Prostate gland (tissue), 2 donors: ENCODE measurements at regions not wholly inside any gene's neighbourhood (a gene's known extent, or its start where the extent isn't known, plus 50 kb on each side); places are given as distances from the start of the nearest gene placed in this dataset.

Experiments used
- DNase-seq: peaks from one replicate; pipeline ENCODE4 v3.0.0-alpha.2; 2019; ENCODE audit warnings: low spot score
- H3K27ac ChIP-seq, 2 donors: fragments of 200-600 bp; sonication (generic); 2 replicates each; pipeline ENCODE4 v1.5.1; 2017 to 2019
- H3K27me3 ChIP-seq: fragments of 200-600 bp; sonication (generic); replicated peaks from 2 replicates; pipeline ENCODE4 v1.5.1; 2019; ENCODE audit not compliant: insufficient read depth
- H3K36me3 ChIP-seq, 2 donors: fragments of 200-600 bp; sonication (generic); 1 replicate in 1 of 2; 2 replicates in 1 of 2; pipeline versions ENCODE4 v1.5.1 to v1.8.1; 2017 to 2019
- H3K4me1 ChIP-seq: fragments of 200-600 bp; sonication (generic); replicated peaks from 2 replicates; pipeline ENCODE4 v1.5.1; 2019
- H3K4me3 ChIP-seq, 2 donors: fragments of 200-600 bp; sonication (generic); 2 replicates each; pipeline ENCODE4 v1.5.1; 2017 to 2019
- H3K9me3 ChIP-seq: fragments of 200-600 bp; sonication (generic); 2 replicates; pipeline ENCODE4 v1.5.1; 2017
- CTCF ChIP-seq, 4 experiments: fragments of 200-600 bp in 2 of 4; fragments of 450-650 bp in 2 of 4; sonication (generic) in 2 of 4; IDR thresholded peaks; 1 replicate in 3 of 4; 2 replicates in 1 of 4; pipeline ENCODE4 v1.5.1; 2016 to 2019; ENCODE audit warnings: antibody characterized with exemption in 4 of 4, mild to moderate bottlenecking in 2 of 4, moderate library complexity in 2 of 4
- POLR2A ChIP-seq: fragments of 450-650 bp; IDR thresholded peaks from one replicate; pipeline ENCODE4 v1.6.1; 2016; ENCODE audit warnings: antibody characterized with exemption, mild to moderate bottlenecking
- POLR2AphosphoS5 ChIP-seq: sonication (generic); formaldehyde crosslinking; IDR thresholded peaks from one replicate; pipeline ENCODE4 v1.6.1; 2017; ENCODE audit warnings: antibody characterized with exemption
- WGBS: methylation state at CpG from one replicate; pipeline ENCODE4 v1.1.5; 2018; 5-methylcytosine and 5-hydroxymethylcytosine counted together
- intact Hi-C: fragments of 100-400 bp; cut with DNase I; formaldehyde crosslinking; loops from one replicate; pipeline ENCODE4 v1.14.2; 2022

- no peak for TF ChIP-seq CTCF (IDR thresholded peaks at IDR 0.05)
- no peak for TF ChIP-seq POLR2AphosphoS5
- TF ChIP-seq POLR2A = no peak
- H3K4me3 ChIP-seq = no peak overlapping the region
- H3K27me3 ChIP-seq = no peaks in the 10 kb centered on the region
- 79% methylated on average over 1 of the region's 1 CpG for WGBS
- no peaks in the 10 kb centered on the region for H3K36me3 ChIP-seq
- no peak for DNase-seq
- intact Hi-C loops = no loop called here
- no peaks in the 10 kb centered on the region for H3K9me3 ChIP-seq
- H3K4me1 ChIP-seq = no peaks in the 10 kb centered on the region
- no peak overlapping the region for H3K27ac ChIP-seq
Measured at GRCh38 chr1:57747818-57748217, 324.0 kb upstream of the DAB1 start.

- 67% methylated on average over 4 of the region's 4 CpGs for WGBS
- no peak for TF ChIP-seq POLR2AphosphoS5
- no peak for TF ChIP-seq CTCF (IDR thresholded peaks at IDR 0.05)
- TF ChIP-seq POLR2A = no peak
- DNase-seq = no peak
- Histone ChIP-seq H3K9me3 (no peaks in the 10 kb centered on the region), H3K4me1 (no peaks in the 10 kb centered on the region), H3K27ac (no peak overlapping the region), H3K36me3 (no peaks in the 10 kb centered on the region), H3K27me3 (no peaks in the 10 kb centered on the region), H3K4me3 (no peak overlapping the region)
- intact Hi-C loops = no loop called here
Measured at GRCh38 chr1:57741521-57741920, 317.7 kb upstream of the DAB1 start.

- no peak overlapping the region for H3K4me3 ChIP-seq
- no peaks in the 10 kb centered on the region for H3K27me3 ChIP-seq
- 82% methylated on average over 6 of the region's 6 CpGs for WGBS
- H3K27ac ChIP-seq = no peak overlapping the region
- intact Hi-C loops = no loop called here
- H3K4me1 ChIP-seq = no peaks in the 10 kb centered on the region
- H3K36me3 ChIP-seq = no peaks in the 10 kb centered on the region
- no peaks in the 10 kb centered on the region for H3K9me3 ChIP-seq
- TF ChIP-seq POLR2AphosphoS5 = no peak
- no peak for TF ChIP-seq CTCF (IDR thresholded peaks at IDR 0.05)
- no peak for TF ChIP-seq POLR2A
- DNase-seq = no peak
Measured at GRCh38 chr1:57736940-57737339, 313.1 kb upstream of the DAB1 start.

GRCh38 chr1:57729181-57729580 lies 305.3 kb upstream of the DAB1 start:
- TF ChIP-seq POLR2AphosphoS5 (no peak), CTCF (IDR thresholded peaks at IDR 0.05) (no peak), POLR2A (no peak)
- Histone ChIP-seq H3K9me3 (no peaks in the 10 kb centered on the region), H3K36me3 (no peaks in the 10 kb centered on the region), H3K4me3 (no peak overlapping the region), H3K27me3 (no peaks in the 10 kb centered on the region), H3K4me1 (no peaks in the 10 kb centered on the region), H3K27ac (no peak overlapping the region)
- intact Hi-C loops = no loop called here
- DNase-seq = no peak
- WGBS = 87% methylated on average over 7 of the region's 7 CpGs

GRCh38 chr1:57727121-57727520 lies 303.3 kb upstream of the DAB1 start:
- no peak for DNase-seq
- Histone ChIP-seq H3K27me3 (peaks cover 2% of the 10 kb centered on the region), H3K9me3 (no peaks in the 10 kb centered on the region), H3K36me3 (no peaks in the 10 kb centered on the region), H3K4me1 (no peaks in the 10 kb centered on the region), H3K27ac (no peak overlapping the region), H3K4me3 (no peak overlapping the region)
- no peak for TF ChIP-seq POLR2A
- peak; percentile 22 for TF ChIP-seq POLR2AphosphoS5
- WGBS = 53% methylated on average over 5 of the region's 5 CpGs
- intact Hi-C loops = no loop called here
